Stomach (tissue), 4 donors: ENCODE measurements at regions not wholly inside any gene's neighbourhood (a gene's known extent, or its start where the extent isn't known, plus 50 kb on each side); places are given as distances from the start of the nearest gene placed in this dataset.

Experiments
- CTCF ChIP-seq, 7 experiments: fragments of 450-650 bp in 4 of 7; fragments of 200-600 bp in 3 of 7; sonication (generic) in 3 of 7; IDR thresholded peaks; one replicate each; pipeline ENCODE4 v1.5.1; 2016 to 2019; ENCODE audit warnings: antibody characterized with exemption in 7 of 7, control low read depth in 2 of 7, mild to moderate bottlenecking in 1 of 7
- POLR2A ChIP-seq, 4 donors: fragments of 450-650 bp; IDR thresholded peaks; one replicate each; pipeline ENCODE4 v1.6.1; 2016; ENCODE audit warnings: antibody characterized with exemption in 4 of 4, control low read depth in 2 of 4, mild to moderate bottlenecking in 1 of 4, moderate library complexity in 1 of 4

- TF ChIP-seq CTCF (IDR thresholded peaks at IDR 0.05) (no peak), POLR2A (IDR thresholded peaks at IDR 0.05) (no peak)
Measured at GRCh38 chr11:47915783-47916182, 64.6 kb upstream of the PTPRJ start.
